A549 (cell line): ENCODE measurements at regions not wholly inside any gene's neighbourhood (a gene's known extent, or its start where the extent isn't known, plus 50 kb on each side); places are given as distances from the start of the nearest gene placed in this dataset.

Source experiments
- CTCF ChIP-seq: fragments of >200 bp; sonication (Bioruptor Twin); formaldehyde crosslinking; IDR thresholded peaks from 3 replicates; pipeline ENCODE4 v1.5.1; 2016
- HMGXB4 ChIP-seq: fragments of 250-450 bp; sonication (Bioruptor Pico); IDR thresholded peaks from 2 replicates; pipeline ENCODE4 v1.5.0; 2021; ENCODE audit warnings: mild to moderate bottlenecking, moderate library complexity, borderline replicate concordance

DNA sequence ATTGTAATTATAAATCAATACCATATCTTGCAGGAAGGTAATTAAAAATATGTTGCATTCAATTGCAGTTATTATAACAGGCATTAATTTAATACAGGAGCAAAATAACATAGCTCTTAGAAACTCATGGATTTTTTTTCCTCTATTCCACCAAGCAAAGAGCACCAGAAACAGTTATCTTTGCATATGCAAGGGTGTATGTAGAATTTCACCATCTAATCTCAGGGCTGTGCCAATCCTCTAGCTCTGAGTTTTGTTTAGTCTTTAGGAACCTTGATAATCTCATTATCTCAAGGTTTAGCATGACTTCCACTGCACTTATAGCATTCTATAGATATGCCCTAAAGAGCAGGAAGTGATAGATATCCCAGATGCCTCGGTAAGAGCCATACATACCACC is 197.5 kb downstream of the VEGFC start:
- TF ChIP-seq CTCF: no peak
- TF ChIP-seq HMGXB4 (CRISPR knock-in tag): no peak
